Mucosa of descending colon (tissue), 3 donors: ENCODE measurements at regions not wholly inside any gene's neighbourhood (a gene's known extent, or its start where the extent isn't known, plus 50 kb on each side); places are given as distances from the start of the nearest gene placed in this dataset.

Experiments used
- ATAC-seq: fragments of 200-7000 bp; cut with Tn5 transposase; one replicate; pipeline ENCODE4 v1.9.1; 2020; ENCODE audit warnings: mild to moderate bottlenecking, moderate library complexity
- DNase-seq, 3 donors: peaks; one replicate each; pipeline ENCODE4 v3.0.0-alpha.2; 2020
- H3K36me3 ChIP-seq: fragments of 200-600 bp; one replicate; pipeline ENCODE4 v1.8.0; 2021; ENCODE audit warnings: low read depth, mild to moderate bottlenecking
- H3K4me1 ChIP-seq: fragments of 200-600 bp; one replicate; pipeline ENCODE4 v1.8.0; 2021; ENCODE audit warnings: low read depth, mild to moderate bottlenecking
- H3K4me3 ChIP-seq: fragments of 200-600 bp; one replicate; pipeline ENCODE4 v1.8.0; 2021; ENCODE audit warnings: mild to moderate bottlenecking
- H3K9me3 ChIP-seq: fragments of 200-600 bp; one replicate; pipeline ENCODE4 v1.8.0; 2021; ENCODE audit warnings: mild to moderate bottlenecking
- intact Hi-C, 2 donors: fragments of 100-400 bp; cut with DNase I in 1 of 2; cut with micrococcal nuclease in 1 of 2; formaldehyde crosslinking; loops; one replicate each; pipeline versions ENCODE4 v1.11.0 to v1.11.1; 2022; cut with DNase I, micrococcal nuclease
- TF ChIP-seq, protein P1 (sequence below): fragments of 200-600 bp; IDR thresholded peaks from one replicate; pipeline ENCODE4 v1.8.0; 2022; ENCODE audit warnings: antibody characterized with exemption, mild to moderate bottlenecking
- donor health status: DM: no; HTN: no; CAD: no; lungs with moderate emphysema.
- donor health status: DM: no; HTN: no; CAD: no.
- donor health status: DM: no; HTN: yes; CAD: no.

DNA sequence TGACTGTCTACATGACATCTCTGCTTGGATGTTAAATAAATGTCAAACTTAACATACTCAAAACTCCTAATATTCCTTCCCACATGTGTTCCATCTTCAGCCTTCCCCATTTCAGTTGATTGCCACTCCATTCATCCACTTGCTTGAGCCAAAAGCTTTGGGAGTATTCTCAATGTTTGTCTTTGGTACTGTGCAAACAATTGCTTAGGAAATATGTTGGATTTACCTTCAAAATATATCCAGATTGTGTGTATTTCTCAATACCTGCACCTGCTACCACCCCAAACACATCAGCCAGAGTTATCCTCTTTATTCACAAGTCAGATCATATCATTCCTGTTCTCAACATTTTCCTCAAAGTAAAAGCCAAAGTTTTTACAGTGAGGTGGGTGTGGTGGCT, 350.3 kb upstream of the FAM98A start:
- ATAC-seq (no peak), DNase-seq (no peak)
- Histone ChIP-seq H3K4me3 (no peak overlapping the region), H3K4me1 (no peaks in the 10 kb centered on the region), H3K9me3 (peaks cover 23% of the 10 kb centered on the region), H3K36me3 (no peaks in the 10 kb centered on the region)
- intact Hi-C loops = no loop called here
- TF ChIP-seq, protein P1, sequence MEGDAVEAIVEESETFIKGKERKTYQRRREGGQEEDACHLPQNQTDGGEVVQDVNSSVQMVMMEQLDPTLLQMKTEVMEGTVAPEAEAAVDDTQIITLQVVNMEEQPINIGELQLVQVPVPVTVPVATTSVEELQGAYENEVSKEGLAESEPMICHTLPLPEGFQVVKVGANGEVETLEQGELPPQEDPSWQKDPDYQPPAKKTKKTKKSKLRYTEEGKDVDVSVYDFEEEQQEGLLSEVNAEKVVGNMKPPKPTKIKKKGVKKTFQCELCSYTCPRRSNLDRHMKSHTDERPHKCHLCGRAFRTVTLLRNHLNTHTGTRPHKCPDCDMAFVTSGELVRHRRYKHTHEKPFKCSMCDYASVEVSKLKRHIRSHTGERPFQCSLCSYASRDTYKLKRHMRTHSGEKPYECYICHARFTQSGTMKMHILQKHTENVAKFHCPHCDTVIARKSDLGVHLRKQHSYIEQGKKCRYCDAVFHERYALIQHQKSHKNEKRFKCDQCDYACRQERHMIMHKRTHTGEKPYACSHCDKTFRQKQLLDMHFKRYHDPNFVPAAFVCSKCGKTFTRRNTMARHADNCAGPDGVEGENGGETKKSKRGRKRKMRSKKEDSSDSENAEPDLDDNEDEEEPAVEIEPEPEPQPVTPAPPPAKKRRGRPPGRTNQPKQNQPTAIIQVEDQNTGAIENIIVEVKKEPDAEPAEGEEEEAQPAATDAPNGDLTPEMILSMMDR = no peak

DNA sequence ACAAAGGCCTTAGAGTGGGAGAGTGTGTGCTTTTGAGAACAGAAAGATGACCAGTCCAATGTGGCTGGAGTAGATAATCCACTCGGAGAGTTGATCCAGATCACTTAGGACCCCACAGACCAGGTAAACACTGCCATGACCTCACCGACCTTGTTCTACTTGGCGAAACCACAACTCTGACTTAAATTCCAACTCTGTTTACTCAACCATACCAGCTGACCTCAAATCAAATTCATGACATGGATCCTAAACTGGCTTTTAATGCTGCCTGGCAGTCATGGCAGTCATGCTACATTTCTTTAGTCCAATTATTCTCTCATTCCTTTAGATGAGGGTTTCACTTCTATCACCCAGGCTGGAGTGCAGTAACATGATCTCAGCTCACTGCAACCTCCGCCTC, 347.1 kb upstream of the FAM98A start:
- no peaks in the 10 kb centered on the region for H3K4me1 ChIP-seq
- DNase-seq (no peak), ATAC-seq (no peak)
- no peak overlapping the region for H3K4me3 ChIP-seq
- TF ChIP-seq, protein P1 = no peak
- intact Hi-C loops = no loop called here
- peaks cover 20% of the 10 kb centered on the region for H3K9me3 ChIP-seq
- H3K36me3 ChIP-seq = no peaks in the 10 kb centered on the region

DNA sequence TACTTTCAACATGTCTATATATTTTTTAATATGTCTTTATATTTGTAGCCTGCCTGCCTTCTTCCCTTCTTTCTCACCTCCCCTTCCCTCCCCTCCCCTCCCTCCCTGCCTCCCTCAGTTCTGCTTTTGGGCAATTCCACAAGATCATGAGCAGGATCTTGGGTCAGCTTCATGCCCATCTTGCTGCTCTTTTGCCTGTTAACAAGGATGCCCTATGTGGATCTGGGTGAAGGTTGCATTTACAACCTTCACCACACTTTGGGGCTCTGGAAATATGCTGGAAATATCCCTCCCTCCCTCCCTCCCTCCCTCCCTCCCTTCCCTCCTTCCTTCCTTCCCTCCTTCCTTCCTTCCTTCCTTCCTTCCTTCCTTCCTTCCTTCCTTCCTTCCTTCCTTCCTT, 334.1 kb upstream of the FAM98A start:
- intact Hi-C loops = no loop called here
- ATAC-seq = no peak

DNA sequence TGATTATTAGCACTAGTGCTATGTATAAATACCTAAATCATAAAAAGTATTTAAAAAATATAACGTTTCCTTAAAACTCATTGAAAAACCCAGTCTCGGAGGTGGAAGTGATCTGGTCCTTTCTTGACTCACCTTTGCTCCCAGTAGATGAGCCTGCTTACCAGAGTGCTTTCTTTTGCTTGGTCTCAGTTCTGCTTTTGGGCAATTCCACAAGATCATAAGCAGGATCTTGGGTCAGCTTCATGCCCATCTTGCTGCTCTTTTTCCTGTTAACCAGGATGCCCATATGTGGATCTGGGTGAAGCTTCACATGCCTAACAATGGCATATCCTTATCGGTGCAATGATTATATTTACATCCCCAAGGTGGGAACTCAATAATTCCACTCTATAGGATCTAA, 332.1 kb upstream of the FAM98A start:
- H3K9me3 ChIP-seq = peaks cover 7% of the 10 kb centered on the region
- ATAC-seq (no peak), DNase-seq (no peak)
- H3K4me3 ChIP-seq = no peak overlapping the region
- no peaks in the 10 kb centered on the region for H3K4me1 ChIP-seq
- TF ChIP-seq, protein P1 = no peak
- H3K36me3 ChIP-seq = no peaks in the 10 kb centered on the region
- intact Hi-C loops = no loop called here

More for the DNA sequence above, 334.1 kb upstream of the FAM98A start:
- H3K4me1 ChIP-seq = no peaks in the 10 kb centered on the region
- TF ChIP-seq, protein P1 = no peak
- no peak for DNase-seq
- H3K4me3 ChIP-seq = no peak overlapping the region
- no peaks in the 10 kb centered on the region for H3K36me3 ChIP-seq
- no peaks in the 10 kb centered on the region for H3K9me3 ChIP-seq

DNA sequence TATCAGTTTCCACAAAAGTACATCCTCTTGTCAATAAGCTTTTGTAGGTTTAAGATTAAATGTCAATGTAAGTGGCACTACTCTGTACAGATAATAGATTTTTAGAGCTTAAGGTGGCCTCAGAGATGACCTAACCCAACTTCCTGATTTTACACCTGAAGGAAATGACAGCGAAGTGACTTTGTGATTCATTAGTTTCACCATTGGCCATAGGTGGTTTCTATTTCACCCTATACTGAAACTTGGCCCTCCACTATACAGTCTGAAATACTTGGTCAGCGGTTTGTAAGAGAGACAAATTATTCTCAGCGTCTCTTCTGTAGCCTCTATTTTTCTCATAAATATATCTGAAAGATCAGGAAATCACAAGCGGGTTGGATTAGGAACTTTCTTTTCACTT, 330.4 kb upstream of the FAM98A start:
- H3K4me1 ChIP-seq = no peaks in the 10 kb centered on the region
- DNase-seq = no peak

More for the DNA sequence above, 330.4 kb upstream of the FAM98A start:
- no peaks in the 10 kb centered on the region for H3K36me3 ChIP-seq
- H3K4me3 ChIP-seq = no peak overlapping the region
- H3K9me3 ChIP-seq = peaks cover 9% of the 10 kb centered on the region
- TF ChIP-seq, protein P1 = no peak
- no peak for ATAC-seq
- intact Hi-C loops = no loop called here
